ENCODE measurements at regions not wholly inside any gene's neighbourhood (a gene's known extent, or its start where the extent isn't known, plus 50 kb on each side); places are given as distances from the start of the nearest gene placed in this dataset.
"Not testable (repeated sequence)": the region's sequence is repeated elsewhere in the genome, so short reads cannot be mapped to it uniquely, and the experiment has no call there.

GRCh38 chr14:88104710-88105109 is 99.8 kb downstream of the GPR65 start:
- ChIA-PET CTCF (no interaction called here), POLR2A (no interaction called here)
- Mint-ChIP-seq H3K36me3 (ENCODE audit: low read depth) (no peaks in the 10 kb centered on the region), H3K27me3 (no peaks in the 10 kb centered on the region), H3K27ac (no peak overlapping the region), H3K4me3 (no peak overlapping the region), H3K9me3 (peaks cover 8% of the 10 kb centered on the region), H3K4me1 (no peaks in the 10 kb centered on the region)
- no peak for DNase-seq
- intact Hi-C loops (cut with micrococcal nuclease) = no loop called here
- ATAC-seq (ENCODE audit: low read depth) = no peak
- TF ChIP-seq, protein P1, sequence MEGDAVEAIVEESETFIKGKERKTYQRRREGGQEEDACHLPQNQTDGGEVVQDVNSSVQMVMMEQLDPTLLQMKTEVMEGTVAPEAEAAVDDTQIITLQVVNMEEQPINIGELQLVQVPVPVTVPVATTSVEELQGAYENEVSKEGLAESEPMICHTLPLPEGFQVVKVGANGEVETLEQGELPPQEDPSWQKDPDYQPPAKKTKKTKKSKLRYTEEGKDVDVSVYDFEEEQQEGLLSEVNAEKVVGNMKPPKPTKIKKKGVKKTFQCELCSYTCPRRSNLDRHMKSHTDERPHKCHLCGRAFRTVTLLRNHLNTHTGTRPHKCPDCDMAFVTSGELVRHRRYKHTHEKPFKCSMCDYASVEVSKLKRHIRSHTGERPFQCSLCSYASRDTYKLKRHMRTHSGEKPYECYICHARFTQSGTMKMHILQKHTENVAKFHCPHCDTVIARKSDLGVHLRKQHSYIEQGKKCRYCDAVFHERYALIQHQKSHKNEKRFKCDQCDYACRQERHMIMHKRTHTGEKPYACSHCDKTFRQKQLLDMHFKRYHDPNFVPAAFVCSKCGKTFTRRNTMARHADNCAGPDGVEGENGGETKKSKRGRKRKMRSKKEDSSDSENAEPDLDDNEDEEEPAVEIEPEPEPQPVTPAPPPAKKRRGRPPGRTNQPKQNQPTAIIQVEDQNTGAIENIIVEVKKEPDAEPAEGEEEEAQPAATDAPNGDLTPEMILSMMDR (IDR thresholded peaks at IDR 0.05) = no peak

- intact Hi-C loops (cut with micrococcal nuclease) = no loop called here
- Mint-ChIP-seq H3K9me3 (peaks cover 8% of the 10 kb centered on the region), H3K27ac (no peak overlapping the region), H3K4me3 (no peak overlapping the region), H3K27me3 (no peaks in the 10 kb centered on the region), H3K4me1 (no peaks in the 10 kb centered on the region), H3K36me3 (ENCODE audit: low read depth) (no peaks in the 10 kb centered on the region)
- no peak for ATAC-seq (ENCODE audit: low read depth)
- DNase-seq = no peak
- ChIA-PET POLR2A (no interaction called here), CTCF (no interaction called here)
- TF ChIP-seq, protein P1 (IDR thresholded peaks at IDR 0.05) = no peak
Observed at GRCh38 chr14:88106377-88106776, 101.4 kb downstream of the GPR65 start.

- not testable (repeated sequence) for H3K4me3 Mint-ChIP-seq
- CTCF ChIA-PET = interaction anchor here (1.5 kb wide), 1 partner anchor 41 kb away, joined by 3 read pairs; no protein-coding TSS in a partner anchor
Observed at GRCh38 chr14:88127669-88128068, 122.7 kb downstream of the GPR65 start.

DNA sequence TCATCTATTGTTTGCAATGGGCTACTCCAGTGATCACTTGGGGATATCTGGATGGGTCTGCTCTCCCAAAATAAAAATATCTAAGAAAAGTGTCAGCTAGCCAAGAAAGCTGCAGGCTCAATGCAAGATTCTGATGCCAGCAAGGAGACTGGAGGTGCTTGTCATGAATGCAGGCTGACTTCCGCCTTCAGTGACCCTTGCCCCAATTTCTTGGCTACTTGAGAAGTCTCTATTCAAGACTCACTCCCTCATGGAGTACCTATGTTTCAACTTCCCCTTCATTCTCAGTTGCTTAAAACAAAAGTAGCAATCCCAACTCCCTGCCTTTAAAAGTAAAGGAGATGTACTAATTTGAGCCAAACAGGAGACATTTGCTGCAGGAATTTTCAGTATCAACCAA is 123.9 kb downstream of the GPR65 start:
- Mint-ChIP-seq H3K4me1 (peaks cover 8% of the 10 kb centered on the region), H3K36me3 (ENCODE audit: low read depth) (no peaks in the 10 kb centered on the region), H3K27ac (no peak overlapping the region), H3K4me3 (no peak overlapping the region), H3K9me3 (peaks cover 6% of the 10 kb centered on the region), H3K27me3 (peaks cover 7% of the 10 kb centered on the region)
- DNase-seq (no peak), ATAC-seq (ENCODE audit: low read depth) (no peak)
- CTCF ChIA-PET = no interaction called here
- TF ChIP-seq, protein P1 (IDR thresholded peaks at IDR 0.05) = no peak
- intact Hi-C loops (cut with micrococcal nuclease) = no loop called here
- POLR2A ChIA-PET = no interaction called here

More at GRCh38 chr14:88127669-88128068, 122.7 kb downstream of the GPR65 start:
- H3K27ac Mint-ChIP-seq; H3K9me3 Mint-ChIP-seq; POLR2A ChIA-PET; H3K27me3 Mint-ChIP-seq; H3K4me1 Mint-ChIP-seq; H3K36me3 Mint-ChIP-seq (ENCODE audit: low read depth); intact Hi-C loops (cut with micrococcal nuclease); DNase-seq; ATAC-seq (ENCODE audit: low read depth): not testable (repeated sequence)

GRCh38 chr14:88129306-88130056 is 124.5 kb downstream of the GPR65 start:
- TF ChIP-seq, protein P1 (IDR thresholded peaks at IDR 0.05) = no peak
- no peak for DNase-seq
- intact Hi-C loops (cut with micrococcal nuclease) = no loop called here
- Mint-ChIP-seq H3K27me3 (peaks cover 9% of the 10 kb centered on the region), H3K36me3 (ENCODE audit: low read depth) (no peaks in the 10 kb centered on the region), H3K4me3 (no peak overlapping the region), H3K27ac (no peak overlapping the region), H3K4me1 (peaks cover 8% of the 10 kb centered on the region), H3K9me3 (peaks cover 6% of the 10 kb centered on the region)
- ChIA-PET CTCF (interaction anchor here (1.3 kb wide), 1 partner anchor 184 kb away, joined by 6 read pairs; no protein-coding TSS in a partner anchor), POLR2A (interaction anchor here (0.5 to 0.6 kb wide), 2 partner anchors 79 to 431 kb away, joined by 3 read pairs; no protein-coding TSS in a partner anchor)
- peak; percentile 65 for ATAC-seq (ENCODE audit: low read depth)
